ENCODE measurements at regions not wholly inside any gene's neighbourhood (a gene's known extent, or its start where the extent isn't known, plus 50 kb on each side); places are given as distances from the start of the nearest gene placed in this dataset.
"Not testable (repeated sequence)": the region's sequence is repeated elsewhere in the genome, so short reads cannot be mapped to it uniquely, and the experiment has no call there.

DNA sequence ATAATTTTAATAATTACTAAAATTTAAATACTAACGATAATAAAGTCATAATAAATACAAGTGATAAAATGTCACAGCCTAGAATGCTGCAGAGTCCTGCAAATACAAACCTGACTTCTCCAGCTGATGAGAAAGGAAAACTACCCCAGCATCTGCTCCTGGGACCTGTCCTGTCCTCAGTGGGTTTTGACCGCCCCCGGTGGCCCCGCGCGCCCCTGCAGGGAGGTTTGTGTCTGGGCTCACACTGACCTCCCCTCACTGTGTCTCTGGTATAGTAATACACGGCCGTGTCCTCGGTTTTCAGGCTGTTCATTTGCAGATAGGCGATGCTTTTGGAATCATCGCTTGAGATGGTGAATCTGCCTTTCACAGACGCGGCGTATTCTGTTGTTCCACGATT lies 1139.4 kb downstream of the TMEM121 start:
- DNase-seq (ENCODE audit: low read depth): no peak
- TF ChIP-seq, protein P1, sequence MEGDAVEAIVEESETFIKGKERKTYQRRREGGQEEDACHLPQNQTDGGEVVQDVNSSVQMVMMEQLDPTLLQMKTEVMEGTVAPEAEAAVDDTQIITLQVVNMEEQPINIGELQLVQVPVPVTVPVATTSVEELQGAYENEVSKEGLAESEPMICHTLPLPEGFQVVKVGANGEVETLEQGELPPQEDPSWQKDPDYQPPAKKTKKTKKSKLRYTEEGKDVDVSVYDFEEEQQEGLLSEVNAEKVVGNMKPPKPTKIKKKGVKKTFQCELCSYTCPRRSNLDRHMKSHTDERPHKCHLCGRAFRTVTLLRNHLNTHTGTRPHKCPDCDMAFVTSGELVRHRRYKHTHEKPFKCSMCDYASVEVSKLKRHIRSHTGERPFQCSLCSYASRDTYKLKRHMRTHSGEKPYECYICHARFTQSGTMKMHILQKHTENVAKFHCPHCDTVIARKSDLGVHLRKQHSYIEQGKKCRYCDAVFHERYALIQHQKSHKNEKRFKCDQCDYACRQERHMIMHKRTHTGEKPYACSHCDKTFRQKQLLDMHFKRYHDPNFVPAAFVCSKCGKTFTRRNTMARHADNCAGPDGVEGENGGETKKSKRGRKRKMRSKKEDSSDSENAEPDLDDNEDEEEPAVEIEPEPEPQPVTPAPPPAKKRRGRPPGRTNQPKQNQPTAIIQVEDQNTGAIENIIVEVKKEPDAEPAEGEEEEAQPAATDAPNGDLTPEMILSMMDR (IDR thresholded peaks at IDR 0.05; ENCODE audit: insufficient read depth, low read depth, low read length): no peak
- H3K4me3 ChIP-seq (ENCODE audit: low read depth, low read length): no peak overlapping the region

DNA sequence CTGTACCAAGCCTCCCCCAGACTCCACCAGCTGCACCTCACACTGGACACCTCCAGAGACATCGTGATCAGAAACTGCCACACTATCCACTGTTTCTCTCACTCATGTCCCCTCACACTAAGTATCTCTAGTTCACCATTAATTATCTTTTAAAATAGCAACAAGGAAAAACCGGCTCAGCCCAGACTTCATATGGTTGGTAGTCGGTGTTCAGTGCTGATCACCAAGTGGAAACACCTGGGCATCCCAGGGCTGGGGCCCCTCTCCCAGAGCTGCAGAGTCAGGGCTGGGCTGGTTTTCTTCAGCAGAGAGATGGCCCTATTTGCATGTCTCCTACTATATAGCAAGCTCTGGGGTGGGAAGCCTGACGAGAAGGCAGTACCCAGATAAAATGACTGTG lies 1140.0 kb downstream of the TMEM121 start:
- TF ChIP-seq, protein P1 (IDR thresholded peaks at IDR 0.05; ENCODE audit: insufficient read depth, low read depth, low read length): no peak
- no peak overlapping the region for H3K4me3 ChIP-seq (ENCODE audit: low read depth, low read length)
- DNase-seq (ENCODE audit: low read depth): no peak

DNA sequence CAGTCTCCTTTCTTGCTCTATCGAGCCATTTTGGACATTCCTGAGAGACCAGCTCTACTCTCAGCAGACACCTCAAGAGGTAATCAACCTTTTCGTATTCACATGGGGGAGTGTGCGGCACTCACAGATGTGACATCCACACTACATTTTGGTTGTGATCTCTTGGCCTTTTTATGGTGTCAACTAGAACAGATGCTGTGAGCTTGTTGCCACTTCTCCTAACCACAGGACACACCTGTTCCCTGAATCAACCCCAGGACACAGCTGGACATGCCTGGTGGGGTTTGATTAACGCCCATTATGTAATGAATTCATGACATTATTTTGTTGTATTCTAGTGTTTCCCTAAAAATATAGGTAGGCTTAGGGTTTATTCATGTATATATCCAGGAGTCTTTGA lies 1143.6 kb downstream of the TMEM121 start:
- DNase-seq (ENCODE audit: low read depth): no peak
- TF ChIP-seq, protein P1 (IDR thresholded peaks at IDR 0.05; ENCODE audit: insufficient read depth, low read depth, low read length): no peak
- H3K4me3 ChIP-seq (ENCODE audit: low read depth, low read length): no peak overlapping the region

DNA sequence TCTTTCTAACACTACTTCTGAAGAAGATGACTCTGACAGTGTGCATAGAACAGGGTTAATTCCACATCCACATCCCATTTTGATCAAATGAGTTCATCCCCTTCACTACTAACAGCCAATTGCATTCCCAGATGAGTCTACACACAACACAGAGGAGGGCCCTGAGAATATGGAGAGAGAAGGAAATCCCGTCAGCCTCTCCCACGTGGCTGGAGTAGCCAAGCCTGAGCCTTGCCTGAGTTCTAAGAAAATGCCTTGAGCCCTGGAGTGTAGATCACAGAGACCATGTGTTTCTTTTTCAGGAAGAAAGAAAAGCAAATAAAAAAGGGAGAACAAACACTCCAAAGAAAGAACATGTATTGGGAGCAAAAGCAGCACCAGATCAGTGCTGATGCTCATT lies 1147.7 kb downstream of the TMEM121 start:
- DNase-seq (ENCODE audit: low read depth); H3K4me3 ChIP-seq (ENCODE audit: low read depth, low read length): not testable (repeated sequence)

DNA sequence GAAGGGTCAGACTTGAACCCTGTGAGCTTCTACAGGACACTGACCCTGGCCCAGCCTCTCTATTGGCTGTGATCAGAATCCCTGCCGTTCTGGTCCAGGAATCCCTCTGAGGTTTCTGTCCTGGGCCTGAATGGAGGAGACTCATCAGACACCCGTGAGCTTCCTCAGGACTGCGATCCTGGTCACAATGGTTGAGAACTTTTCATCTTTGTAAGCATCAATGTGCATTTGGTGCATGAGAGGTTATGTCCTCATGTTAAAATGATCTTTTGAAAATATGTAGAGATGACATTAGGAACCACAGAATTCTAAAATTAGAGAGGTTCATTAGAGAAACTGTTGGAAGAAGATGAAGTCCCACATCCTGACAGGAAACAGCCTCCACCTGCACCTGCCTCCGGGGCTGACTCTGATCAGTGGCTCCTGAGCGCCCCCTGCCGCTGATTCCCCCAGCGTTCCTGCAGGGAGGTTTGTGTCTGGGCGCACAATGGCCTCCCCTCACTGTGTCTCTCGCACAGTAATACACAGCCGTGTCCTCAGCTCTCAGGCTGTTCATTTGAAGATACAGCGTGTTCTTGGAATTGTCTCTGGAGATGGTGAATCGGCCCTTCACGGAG lies 1148.2 kb downstream of the TMEM121 start:
- not testable (repeated sequence) for DNase-seq (ENCODE audit: low read depth); H3K4me3 ChIP-seq (ENCODE audit: low read depth, low read length)

DNA sequence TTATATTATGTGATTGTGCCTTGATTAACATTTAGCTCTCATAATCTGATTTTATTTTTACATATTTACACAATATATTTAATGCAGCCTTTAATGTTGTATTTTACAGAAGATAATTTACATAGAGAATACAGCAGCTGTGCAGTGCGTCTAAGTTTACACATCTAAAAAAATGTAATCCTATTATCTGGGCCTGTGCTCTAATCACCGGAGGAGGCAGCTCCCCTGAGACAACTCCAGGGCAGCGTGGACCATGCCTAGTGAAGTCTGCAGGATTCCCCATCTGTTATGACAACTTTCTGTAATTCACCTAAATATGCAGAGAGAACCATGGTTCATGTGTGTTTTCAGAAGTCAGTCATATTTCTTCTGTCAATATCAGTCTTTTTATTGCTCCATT lies 1149.3 kb downstream of the TMEM121 start:
- DNase-seq (ENCODE audit: low read depth); H3K4me3 ChIP-seq (ENCODE audit: low read depth, low read length): not testable (repeated sequence)

DNA sequence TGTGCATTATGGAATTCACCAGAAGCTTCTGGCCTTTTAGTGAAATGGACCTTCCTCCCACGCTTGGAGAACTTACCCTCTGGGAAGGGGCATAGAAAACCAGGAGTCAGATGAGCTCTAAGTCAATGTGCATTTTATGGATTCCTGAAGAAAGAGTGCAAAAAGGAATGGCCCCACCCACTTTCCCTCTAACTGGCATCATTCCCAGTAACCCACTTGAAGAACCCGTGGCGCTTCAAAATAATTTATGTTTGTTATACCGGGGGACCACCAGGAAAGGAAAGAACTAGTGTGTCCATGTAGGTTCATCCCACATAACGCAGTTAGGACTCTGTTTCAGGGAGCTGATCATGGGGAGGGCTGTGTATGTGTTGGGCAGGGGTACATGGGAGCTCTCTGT lies 1153.4 kb downstream of the TMEM121 start:
- H3K4me3 ChIP-seq (ENCODE audit: low read depth, low read length): no peak overlapping the region
- DNase-seq (ENCODE audit: low read depth): no peak
- TF ChIP-seq, protein P1 (IDR thresholded peaks at IDR 0.05; ENCODE audit: insufficient read depth, low read depth, low read length): no peak

DNA sequence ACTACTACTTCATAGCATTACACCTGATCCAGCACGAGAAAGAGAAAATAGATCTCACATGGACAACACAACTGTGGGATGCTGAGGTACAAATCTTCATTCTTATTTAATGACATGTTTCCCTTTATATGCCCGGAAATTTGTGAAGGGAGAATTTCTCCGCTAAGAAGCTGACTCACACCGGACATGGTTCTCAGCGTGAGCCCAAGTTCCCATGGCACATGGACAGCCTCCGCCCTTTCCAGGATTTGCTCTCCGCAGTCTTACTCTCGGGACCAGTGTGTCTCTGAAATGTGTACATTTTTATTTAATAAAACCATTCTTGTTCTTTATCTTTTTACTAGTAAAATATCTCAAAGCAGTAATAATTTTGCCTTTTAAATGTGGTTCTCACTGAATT lies 1154.8 kb downstream of the TMEM121 start:
- no peak overlapping the region for H3K4me3 ChIP-seq (ENCODE audit: low read depth, low read length)
- TF ChIP-seq, protein P1 (IDR thresholded peaks at IDR 0.05; ENCODE audit: insufficient read depth, low read depth, low read length): no peak
- DNase-seq (ENCODE audit: low read depth): no peak

All from fibroblast of villous mesenchyme (primary cell).